HG02870 (cell line): ENCODE measurements at regions not wholly inside any gene's neighbourhood (a gene's known extent, or its start where the extent isn't known, plus 50 kb on each side); places are given as distances from the start of the nearest gene placed in this dataset.
A peak's percentile ranks its signal among the peaks of the same experiment; 100 is the strongest.
"Not testable (repeated sequence)": the region's sequence is repeated elsewhere in the genome, so short reads cannot be mapped to it uniquely, and the experiment has no call there.

Source experiments
- ATAC-seq: cut with Tn5 transposase; IDR thresholded peaks from one replicate; pipeline ENCODE4 v1.9.1; 2021; ENCODE audit warnings: mild to moderate bottlenecking, moderate library complexity; ENCODE audit not compliant: unreplicated experiment

DNA sequence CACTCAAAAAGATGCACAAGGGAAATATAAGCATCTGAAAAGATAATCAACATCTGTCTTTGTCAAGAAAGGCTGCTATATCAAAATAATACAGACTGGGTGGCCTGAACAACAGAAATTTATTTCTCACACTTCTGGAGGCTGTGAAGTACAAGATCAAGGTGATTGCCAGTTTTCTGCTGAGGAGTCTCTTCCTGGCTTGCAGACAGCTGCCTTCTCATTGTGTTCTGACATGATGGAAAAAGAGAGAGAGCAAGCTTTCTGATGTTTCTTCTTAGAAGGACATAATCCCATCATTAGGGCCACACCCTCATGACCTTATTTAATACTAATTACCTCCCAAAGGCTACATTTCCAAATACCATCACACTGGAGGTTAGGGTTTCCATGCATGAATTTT lies 1573.3 kb downstream of the SI start:
- no peak for ATAC-seq

DNA sequence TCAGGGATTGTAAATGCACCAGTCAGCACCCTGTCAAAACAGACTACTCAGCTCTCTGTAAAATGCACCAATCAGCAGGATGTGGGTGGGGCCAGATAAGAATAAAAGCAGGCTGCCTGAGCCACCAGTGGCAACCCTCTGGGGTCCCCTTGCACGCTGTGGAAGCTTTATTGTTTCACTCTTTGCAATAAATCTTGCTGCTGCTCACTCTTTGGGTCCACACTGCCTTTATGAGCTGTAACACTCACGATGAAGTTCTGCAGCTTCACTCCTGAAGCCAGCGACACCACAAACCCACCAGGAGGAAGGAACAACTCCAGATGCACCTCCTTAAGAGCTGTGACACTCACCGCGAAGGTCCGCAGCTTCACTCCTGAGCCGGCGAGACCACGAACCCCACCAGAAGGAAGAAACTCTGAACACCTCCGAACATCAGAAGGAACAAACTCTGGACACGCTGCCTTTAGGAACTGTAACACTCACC lies 1578.5 kb downstream of the SI start:
- not testable (repeated sequence) for ATAC-seq

DNA sequence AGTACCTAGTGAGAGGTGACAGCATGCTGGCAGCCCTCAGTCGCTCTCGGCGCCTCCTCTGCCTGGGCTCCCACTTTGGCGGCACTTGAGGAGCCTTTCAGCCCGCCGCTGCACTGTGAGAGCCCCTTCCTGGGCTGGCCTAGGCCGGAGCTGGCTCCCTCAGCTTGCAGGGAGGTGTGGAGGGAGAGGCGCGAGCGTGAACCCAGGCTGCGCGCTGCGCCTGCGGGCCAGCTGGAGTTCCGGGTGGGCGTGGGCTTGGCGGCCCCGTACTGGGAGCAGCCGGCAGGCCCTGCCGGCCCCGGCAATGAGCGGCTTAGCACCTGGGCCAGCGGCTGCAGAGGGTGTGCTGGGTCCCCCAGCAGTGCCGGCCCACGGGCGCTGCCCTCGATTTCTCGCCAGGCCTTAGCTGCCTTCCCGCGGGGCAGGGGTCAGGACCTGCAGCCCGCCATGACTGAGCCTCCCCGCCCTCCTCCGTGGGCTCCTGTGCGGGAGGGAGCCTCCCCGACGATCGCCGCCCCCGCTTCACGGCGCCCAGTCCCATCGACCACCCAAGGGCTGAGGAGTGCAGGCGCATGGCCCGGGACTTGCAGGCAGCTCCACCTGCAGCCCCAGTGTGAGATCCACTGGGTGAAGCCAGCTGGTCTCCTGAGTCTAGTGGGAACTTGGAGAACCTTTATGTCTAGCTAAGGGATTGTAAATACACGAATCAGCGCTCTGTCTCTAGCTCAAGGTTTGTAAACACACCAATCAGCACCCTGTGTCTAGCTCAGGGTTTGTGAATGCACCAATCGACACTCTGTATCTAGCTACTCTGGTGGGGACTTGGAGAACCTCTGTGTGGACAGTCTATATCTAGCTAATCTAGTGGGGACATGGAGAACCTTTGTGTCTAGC lies 1579.2 kb downstream of the SI start:
- ATAC-seq: not testable (repeated sequence)

DNA sequence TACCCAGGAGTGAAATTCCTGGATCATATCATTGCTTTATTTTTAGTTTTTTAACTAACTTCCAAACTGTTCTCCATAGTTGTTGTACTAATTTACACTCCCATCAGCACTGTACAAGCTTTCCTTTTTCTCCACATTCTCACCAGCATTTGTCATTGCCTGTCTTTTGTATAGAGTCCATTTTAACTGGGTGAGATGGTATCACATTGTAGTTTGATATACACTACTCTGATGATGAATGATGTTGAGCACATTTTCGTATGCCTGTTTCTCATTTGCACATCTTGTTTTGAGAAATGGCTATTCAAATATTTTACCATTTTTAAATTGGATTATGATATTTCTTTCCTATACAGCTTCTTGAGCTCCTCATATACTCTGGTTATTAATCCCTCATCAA lies 1586.6 kb downstream of the SI start:
- ATAC-seq: no peak

DNA sequence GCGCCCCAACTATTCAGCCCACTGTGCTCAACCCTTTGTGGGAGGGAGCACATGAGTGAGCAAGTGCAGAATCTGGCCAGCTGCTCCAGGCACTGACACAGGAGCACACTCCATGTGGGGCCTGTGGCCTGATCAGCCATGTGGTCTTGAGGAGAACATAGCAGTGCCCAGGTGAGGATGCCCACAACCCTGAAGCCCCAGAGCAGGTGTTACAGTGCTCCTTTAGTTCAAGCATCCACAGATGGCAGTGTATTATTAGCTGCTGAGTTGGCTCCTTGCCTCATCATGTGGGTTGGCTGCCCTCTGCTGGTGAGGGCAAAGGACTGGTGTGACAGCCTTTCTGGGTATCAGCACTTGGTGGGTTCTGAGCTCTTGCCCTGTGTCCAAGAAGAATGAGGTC lies 1588.2 kb downstream of the SI start:
- ATAC-seq: peak; percentile 85

DNA sequence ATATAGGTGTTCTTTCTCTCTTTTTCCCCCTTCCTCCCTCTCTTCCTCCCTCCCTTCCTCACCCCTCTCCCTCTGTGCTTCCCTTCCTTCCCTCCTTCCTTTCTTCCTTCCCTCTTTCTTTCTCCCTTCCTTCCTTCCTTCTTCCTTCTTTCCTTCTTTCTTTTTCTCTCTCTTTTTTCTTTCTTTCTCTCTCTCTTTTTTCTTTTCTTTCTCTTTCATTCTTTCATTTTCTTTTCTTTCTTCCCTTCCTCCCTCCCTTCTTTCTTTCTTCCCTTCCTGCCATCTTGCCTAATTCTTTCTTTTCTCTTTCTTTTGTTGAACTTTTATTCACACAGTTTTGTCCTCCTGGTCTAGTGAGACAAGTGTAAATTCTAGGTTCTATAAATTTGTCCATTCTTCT lies 1595.6 kb downstream of the SI start:
- no peak for ATAC-seq

DNA sequence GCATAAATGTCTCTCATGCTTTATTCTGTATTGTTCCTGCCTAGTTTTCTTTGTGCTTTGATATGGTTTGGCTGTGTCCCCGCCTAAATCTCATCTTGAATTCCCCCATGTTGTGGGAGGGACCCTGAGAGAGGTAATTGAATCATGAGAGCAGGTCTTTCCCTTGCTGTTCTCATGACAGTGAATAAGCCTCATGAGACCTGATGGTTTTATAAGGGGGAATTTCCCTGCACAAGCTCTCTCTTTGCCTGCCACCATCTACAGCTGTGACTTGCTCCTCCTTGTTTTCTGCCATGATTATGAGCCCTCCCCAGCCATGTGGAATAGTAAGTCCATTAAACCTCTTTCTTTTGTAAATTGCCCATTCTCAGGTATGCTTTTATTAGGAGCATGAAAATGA lies 1596.6 kb downstream of the SI start:
- ATAC-seq: no peak

DNA sequence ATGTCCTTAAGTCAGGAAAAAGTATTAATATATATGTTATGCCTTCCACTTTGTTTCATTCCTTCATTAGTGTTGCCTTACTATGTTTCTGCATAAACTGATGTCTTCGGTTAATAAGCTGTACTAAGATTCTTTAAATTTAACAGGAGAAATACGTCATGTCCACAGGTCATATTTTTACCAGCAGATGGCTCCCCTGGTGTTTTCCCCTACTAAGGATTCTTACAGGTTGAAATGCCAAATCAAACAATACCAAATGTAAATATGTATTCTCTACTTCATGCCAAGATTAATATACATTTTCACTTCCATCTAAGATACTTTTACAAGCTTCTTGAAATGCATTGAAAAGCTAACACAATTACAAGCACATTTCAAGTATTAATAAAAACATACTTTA lies 1602.1 kb downstream of the SI start:
- ATAC-seq: no peak

DNA sequence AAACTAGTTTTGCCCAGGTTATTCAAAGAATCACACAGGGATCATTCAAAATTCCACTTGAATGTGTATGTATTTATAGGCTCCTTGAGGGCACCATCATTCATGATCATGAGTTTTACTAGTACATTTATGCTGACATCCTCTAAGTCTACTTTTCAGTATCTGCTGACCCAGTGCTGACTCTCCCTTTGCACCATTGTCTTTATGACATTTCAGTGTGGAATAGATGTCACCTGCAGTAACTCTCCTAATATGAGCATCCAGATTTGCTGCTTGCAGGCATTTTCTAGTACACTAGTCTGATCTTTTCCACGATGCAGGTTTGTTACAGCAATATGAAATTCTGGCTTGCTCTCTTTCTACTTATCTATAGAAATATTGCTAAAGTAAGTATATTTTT lies 1603.5 kb downstream of the SI start:
- ATAC-seq: no peak

DNA sequence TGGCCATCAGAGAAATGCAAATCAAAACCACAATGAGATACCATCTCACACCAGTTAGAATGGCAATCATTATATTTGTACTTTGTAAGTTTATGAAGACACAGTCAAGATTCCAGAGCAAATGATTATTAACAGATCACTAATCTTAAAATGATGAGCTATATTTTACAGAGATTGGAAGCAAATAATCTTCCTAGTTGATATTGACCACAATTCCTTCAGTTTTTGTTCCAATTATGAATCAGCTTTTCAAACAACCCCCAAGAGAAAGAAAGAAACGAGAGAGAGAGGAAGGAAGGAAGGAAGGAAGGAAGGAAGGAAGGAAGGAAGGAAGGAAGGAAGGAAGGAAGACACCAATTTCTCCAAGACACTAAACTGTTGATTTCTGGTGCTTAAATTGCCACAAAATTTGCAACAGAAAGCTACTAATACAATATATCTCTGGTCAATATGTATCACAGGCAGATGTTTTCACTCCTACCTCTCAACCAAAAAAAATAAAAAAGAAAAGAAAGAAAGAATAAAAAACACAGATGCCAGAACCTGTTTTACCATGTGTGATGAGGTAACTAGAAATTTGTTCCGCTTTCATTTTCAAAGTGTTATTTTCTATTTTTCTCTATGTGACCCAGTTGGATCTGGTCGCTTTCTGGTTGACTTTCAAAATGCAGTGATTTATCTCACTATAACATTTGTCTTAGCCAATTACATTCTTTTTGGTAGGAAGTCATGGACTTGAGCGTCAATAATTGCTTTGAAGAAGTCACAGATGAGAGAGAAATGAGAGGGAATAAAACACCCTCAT lies 1609.6 kb downstream of the SI start:
- no peak for ATAC-seq

DNA sequence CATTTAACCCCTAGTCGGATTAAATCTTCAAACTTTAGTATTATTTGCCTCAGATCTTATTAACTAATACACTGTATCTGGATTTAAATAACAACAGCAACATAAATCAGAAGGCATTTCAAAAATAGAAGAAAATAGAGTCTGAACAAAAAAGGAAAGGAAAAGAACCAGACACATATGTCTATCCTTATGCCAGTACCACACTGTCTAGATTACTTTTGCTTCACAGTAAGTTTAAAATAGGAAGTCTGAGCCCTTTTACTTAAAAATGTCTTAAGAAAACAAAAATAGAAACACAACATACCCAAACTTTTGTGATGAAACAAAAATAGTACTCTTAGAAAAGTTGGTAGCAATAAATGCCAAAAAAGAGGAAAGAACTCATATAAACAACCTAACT lies 1615.8 kb downstream of the SI start:
- ATAC-seq: no peak

DNA sequence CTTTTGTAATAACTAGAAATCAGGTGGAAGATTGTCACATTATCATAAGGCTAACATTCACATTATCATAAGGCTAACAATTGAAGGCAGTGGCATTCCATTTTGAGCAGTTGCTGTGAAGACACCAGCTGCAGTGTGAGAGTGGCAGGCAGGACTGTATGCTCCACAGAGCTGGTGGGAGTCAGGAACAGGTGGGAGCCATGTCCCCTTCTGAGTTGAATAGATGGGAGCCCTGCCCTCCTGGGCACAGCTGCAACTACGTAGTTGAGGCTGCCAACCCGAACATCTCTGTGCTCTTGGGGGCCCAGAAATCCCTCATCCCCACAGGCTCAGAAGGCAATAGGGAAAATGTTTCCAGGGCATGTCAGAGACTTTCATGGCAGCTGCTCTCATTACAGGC lies 1627.6 kb downstream of the SI start:
- no peak for ATAC-seq

DNA sequence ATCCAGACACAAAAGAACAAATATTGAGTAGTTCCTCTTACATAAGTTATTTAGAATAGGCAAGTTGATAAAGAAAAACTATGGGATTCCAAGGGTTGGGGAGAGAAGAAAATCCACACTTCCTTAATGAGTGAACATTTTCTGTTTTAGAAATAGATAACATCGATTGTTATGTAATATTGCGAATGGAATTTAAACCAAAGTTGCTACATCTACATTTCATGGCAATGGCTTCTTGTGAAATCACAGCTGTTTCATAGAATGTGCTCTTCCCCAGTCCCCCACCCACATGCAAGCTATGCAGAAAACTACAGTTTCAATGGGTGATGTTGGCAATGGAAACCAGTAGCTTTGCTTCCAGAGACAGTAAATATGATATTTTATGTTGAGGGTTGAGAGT lies 1639.5 kb downstream of the SI start:
- ATAC-seq: no peak

DNA sequence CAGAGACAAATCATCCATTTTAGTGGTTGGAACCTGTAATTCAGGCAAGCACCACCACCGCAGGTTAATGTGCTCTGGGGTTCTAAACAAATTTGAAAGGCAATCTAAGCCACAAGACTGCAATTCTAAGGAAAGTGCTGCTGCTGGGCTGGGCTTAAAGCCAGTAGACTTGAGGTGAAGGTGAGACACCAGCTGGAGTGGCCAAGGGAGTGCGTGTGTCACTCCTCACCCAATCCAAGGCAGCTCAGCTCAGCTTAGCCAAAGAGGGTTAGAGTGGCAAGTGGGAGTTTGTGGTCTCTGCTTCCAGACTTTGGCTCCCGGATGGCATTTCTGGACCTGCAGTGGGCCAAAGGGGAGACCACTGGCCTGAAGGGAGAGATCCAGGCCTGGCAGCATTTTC lies 1655.6 kb downstream of the SI start:
- no peak for ATAC-seq

DNA sequence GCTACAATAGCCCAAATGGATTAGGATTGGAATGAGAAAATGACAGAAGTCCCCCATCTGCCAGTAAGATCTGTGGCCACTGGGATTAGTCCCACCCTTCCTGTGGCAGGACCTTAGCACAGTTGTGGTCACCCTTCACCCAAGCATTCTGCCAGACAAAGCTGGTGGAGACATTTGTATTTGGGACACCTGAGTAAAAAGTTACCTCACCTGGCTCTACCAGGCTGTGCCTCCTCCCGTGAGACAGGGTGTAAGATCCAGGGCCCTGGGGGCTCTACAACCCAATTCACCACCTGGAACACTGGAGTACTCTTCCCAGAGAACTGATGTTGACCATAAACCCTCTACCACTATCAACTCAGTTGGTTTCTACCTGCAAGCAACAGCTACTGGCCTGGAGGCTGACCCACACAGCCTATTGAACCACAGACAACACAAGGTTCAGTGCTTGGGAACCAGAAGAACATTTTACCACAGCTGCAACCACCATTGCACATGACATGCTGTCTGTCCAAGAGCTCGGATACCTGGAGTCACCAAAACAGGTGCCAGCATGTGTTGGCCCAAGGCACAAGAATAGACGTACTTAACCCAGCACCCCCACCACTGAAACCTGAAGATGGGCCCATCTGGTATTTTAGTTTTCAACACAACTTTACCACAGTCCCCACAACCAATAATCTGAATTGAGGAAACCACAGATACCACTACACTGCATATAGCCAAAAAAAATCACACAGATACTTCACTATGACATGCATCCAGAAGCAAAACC lies 1686.7 kb downstream of the SI start:
- no peak for ATAC-seq

DNA sequence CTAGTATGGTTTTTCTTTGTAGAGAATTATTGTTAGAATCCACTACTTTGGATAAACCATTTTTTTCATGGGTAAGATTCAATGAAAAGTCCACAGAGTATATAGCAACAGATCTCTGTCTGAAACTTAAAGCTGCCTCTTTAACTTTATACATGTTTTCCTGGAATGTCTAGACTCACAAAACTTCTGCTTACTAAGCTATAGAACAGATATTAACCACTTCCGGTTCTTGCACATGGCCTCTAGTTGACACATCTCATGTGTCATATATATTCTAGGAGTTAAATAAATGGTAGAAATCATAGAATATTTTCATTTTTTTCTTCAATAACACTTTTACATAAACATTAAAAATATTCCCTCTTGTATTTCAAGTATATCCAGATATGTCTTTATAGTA lies 1693.9 kb downstream of the SI start:
- no peak for ATAC-seq

DNA sequence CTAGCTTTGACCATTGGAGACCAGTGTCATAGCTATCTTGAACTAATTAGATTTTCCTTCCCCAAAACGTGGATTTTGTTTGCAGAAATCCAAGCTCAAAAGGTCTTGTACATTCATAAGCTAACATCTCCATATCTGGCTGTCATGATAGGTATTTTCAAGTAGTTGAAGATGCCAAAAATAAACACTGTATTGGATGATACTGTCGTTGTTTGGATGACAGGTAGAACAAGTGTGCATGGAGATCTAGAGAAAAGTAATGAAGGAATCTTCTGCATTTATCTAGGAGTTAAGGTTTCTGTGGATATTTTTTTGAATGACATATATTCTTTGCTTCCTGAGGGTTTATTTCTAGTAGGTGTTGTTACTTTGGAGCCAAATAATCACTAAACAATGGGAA lies 1696.1 kb downstream of the SI start:
- no peak for ATAC-seq

DNA sequence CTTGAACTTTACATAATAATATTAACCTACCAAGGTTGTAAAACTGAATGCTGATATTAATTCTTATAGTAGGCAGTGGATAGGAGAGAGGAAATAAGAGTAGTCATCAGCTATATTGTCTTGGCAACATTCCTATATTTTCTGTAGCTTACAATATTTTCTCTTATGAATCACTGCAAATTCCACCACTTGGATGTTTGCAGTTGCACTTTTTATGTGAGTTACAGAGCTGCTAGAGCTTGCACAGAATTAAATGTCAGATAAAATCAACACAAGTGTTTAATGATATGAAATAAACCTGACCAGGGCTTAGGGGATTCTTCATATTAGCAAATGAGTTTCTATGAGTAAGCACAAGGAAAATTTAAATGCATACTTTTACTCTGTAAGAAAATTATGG lies 1710.1 kb downstream of the SI start:
- no peak for ATAC-seq

DNA sequence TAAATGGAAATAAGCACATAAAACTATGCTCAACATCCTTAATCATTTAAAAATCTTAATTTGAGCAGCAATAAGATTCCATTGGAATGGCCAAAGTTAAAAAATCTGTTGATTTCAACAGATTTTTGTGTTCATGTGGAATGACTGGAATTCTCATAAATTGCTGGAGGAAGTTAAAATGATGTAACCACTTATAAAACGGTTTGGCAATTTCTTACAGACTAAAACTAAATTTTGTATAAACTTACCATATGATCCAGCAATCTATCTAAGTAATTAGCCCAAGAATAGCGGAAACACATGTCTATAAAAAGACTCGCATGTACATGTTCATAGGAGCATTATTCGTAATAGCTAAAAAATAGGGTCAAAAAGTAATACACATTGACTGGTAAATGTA lies 1713.6 kb downstream of the SI start:
- ATAC-seq: no peak

DNA sequence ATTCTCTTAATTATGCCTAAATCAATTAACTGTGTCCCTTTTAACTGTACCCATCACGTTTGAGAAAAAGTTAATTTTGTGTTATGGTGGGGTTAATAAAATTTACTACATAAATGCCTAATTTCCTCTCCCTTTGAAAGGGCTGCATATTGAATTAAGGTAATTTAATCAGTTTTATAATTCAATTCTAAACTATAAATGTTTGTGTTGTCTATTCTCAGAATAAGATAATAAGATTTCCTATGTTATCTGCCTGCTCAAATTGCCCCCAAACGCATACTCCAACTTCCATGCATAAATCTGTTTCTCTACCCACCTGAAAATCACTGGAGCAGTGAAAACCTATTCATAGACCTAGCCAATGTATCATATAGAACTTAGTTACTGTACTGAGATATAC lies 1716.1 kb downstream of the SI start:
- ATAC-seq: no peak

DNA sequence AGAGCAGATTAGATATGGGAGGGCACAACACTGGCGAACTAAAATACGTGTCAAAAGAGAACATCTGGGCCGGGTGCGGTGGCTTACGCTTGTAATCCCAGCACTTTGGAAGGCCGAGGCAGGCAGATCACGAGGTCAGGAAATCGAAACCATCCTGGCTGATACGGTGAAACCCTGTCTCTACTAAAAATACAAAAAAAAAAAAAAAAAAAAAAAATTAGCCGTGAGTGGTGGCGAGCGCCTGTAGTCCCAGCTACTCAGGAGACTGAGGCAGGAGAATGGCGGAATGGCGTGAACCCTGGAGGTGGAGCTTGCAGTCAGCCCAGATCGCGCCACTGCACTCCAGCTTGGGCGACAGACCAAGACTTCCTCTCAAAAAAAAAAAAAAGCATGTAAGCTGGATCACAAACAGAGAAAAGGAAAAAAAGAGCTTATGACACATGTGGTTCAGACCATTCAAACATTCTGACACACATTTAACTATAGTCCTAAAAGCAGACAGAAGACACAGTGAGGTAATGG lies 1716.9 kb downstream of the SI start:
- not testable (repeated sequence) for ATAC-seq
